Right renal pelvis (tissue), 4 donors: ENCODE measurements at regions not wholly inside any gene's neighbourhood (a gene's known extent, or its start where the extent isn't known, plus 50 kb on each side); places are given as distances from the start of the nearest gene placed in this dataset.
"Not testable (repeated sequence)": the region's sequence is repeated elsewhere in the genome, so short reads cannot be mapped to it uniquely, and the experiment has no call there.

ENCODE experiments used
- DNase-seq, 4 donors: peaks; one replicate each; pipeline ENCODE4 v3.0.0-alpha.2; 2013; ENCODE audit warnings: low read depth in 4 of 4, low spot score in 3 of 4, missing footprints in 1 of 4

GRCh38 chr12:66774929-66775328 is 96.1 kb upstream of the GRIP1 start:
- DNase-seq = no peak

- DNase-seq = no peak
Measured at GRCh38 chr12:66775871-66776270, 97.0 kb upstream of the GRIP1 start.

GRCh38 chr12:66776974-66777373 is 98.1 kb upstream of the GRIP1 start:
- no peak for DNase-seq

- no peak for DNase-seq
Measured at GRCh38 chr12:66779466-66779865, 100.6 kb upstream of the GRIP1 start.

GRCh38 chr12:66786531-66787308 is 107.8 kb upstream of the GRIP1 start:
- DNase-seq = no peak

- DNase-seq = no peak
Measured at GRCh38 chr12:66799551-66799950, 120.7 kb upstream of the GRIP1 start.

- peak in 1 of 4 donors; percentile 19 for DNase-seq
Measured at GRCh38 chr12:66800046-66800445, 121.2 kb upstream of the GRIP1 start.

- DNase-seq = no peak
Measured at GRCh38 chr12:66803930-66804329, 125.1 kb upstream of the GRIP1 start.

- DNase-seq = no peak
Measured at GRCh38 chr12:66804563-66804974, 125.7 kb upstream of the GRIP1 start.

- DNase-seq = no peak
Measured at GRCh38 chr12:66808606-66809005, 129.7 kb upstream of the GRIP1 start.

GRCh38 chr12:66813137-66813892 is 134.4 kb upstream of the GRIP1 start:
- DNase-seq = no peak

- no peak for DNase-seq
Measured at GRCh38 chr12:66819587-66819986, 140.7 kb upstream of the GRIP1 start.

- no peak for DNase-seq
Measured at GRCh38 chr12:66822961-66823360, 144.1 kb upstream of the GRIP1 start.

GRCh38 chr12:66823857-66824570 is 145.1 kb upstream of the GRIP1 start:
- no peak for DNase-seq

- DNase-seq = not testable (repeated sequence)
Measured at GRCh38 chr12:66825921-66826320, 147.0 kb upstream of the GRIP1 start.

GRCh38 chr12:66829660-66830325 is 150.9 kb upstream of the GRIP1 start:
- DNase-seq = no peak

- DNase-seq = no peak
Measured at GRCh38 chr12:66831495-66831894, 152.6 kb upstream of the GRIP1 start.

GRCh38 chr12:66832997-66833396 is 154.1 kb upstream of the GRIP1 start:
- no peak for DNase-seq

- no peak for DNase-seq
Measured at GRCh38 chr12:66836623-66837310, 157.9 kb upstream of the GRIP1 start.

- no peak for DNase-seq
Measured at GRCh38 chr12:66837311-66837627, 158.4 kb upstream of the GRIP1 start.
